ENCODE measurements at regions not wholly inside any gene's neighbourhood (a gene's known extent, or its start where the extent isn't known, plus 50 kb on each side); places are given as distances from the start of the nearest gene placed in this dataset.

DNA sequence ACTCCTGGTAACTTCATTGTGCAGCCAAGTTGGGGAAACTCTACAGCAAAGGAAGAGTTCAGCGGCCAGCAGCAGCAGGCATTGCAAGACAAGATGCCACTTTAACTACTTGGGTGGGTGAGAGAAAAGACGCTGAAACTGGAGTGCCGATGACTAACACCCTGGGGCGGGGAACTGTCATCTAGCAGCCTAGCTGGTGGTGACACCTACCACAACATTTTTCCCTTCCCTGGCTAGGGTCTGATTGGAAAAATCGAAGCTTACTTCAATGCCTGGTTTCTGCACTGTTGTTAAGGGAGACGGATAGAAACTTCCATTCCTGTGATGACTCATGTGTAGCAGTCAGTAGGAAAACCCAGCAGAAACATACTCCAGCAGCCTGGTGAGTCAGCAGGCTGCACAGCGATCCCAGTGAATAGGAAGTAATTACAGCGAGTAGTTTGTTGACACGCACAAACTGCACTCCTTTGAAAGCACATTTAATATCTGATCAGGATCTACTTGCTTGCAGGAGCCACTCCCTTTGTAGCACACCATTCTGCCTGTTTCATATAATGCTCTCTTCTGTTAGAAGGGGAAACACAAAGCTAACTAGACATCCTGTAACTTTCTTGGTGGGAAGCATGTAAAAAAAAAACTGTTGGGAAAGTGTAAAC lies 62.1 kb upstream of the MAPRE2 start:
- peak; percentile 38 to 53 for DNase-seq

- no peak for DNase-seq
Measured at GRCh38 chr18:34981487-34981886, 59.7 kb upstream of the MAPRE2 start.

- DNase-seq = no peak
Measured at GRCh38 chr18:34985963-34986362, 55.2 kb upstream of the MAPRE2 start.

GRCh38 chr18:34990597-34990996 lies 50.6 kb upstream of the MAPRE2 start:
- no peak for DNase-seq

DNA sequence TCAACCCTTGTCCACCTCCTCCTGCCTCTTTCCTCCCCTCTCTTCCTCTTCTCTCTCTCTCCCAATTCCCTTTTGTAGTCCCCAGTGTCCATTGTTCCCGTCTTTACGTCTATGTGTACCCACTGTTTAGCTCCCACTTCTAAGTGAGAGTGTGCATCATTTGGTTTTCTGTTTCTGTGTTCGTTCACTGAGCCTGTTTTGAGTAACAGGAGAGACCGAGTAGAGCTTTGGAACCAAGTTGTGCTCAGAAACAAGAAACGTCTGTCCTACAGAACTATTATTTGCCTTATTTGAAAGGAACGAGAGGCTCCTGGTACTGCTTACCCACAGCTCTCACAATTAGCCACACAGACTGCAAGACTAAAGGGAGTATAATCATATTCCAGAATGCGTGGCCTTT lies 50.1 kb upstream of the MAPRE2 start:
- DNase-seq = no peak
